GM18511 (cell line): ENCODE measurements at regions not wholly inside any gene's neighbourhood (a gene's known extent, or its start where the extent isn't known, plus 50 kb on each side); places are given as distances from the start of the nearest gene placed in this dataset.
"Not testable (repeated sequence)": the region's sequence is repeated elsewhere in the genome, so short reads cannot be mapped to it uniquely, and the experiment has no call there.

Experiments used
- ATAC-seq: cut with Tn5 transposase; IDR thresholded peaks from one replicate; pipeline ENCODE4 v1.9.1; 2021; ENCODE audit warnings: mild to moderate bottlenecking, moderate library complexity; ENCODE audit not compliant: unreplicated experiment

- ATAC-seq, result no peak
Observed at GRCh38 chr12:22808860-22809259, 183.9 kb downstream of the ETNK1 start.

GRCh38 chr12:22810036-22810435 is 185.1 kb downstream of the ETNK1 start:
- no peak for ATAC-seq

GRCh38 chr12:22812531-22812930 is 187.6 kb downstream of the ETNK1 start:
- ATAC-seq, result no peak

GRCh38 chr12:22821985-22822384 is 197.0 kb downstream of the ETNK1 start:
- no peak for ATAC-seq

GRCh38 chr12:22826026-22826425 is 201.1 kb downstream of the ETNK1 start:
- ATAC-seq, result no peak

- ATAC-seq, result not testable (repeated sequence)
Observed at GRCh38 chr12:22826446-22826981, 201.5 kb downstream of the ETNK1 start.

- no peak for ATAC-seq
Observed at GRCh38 chr12:22828066-22828465, 203.1 kb downstream of the ETNK1 start.

GRCh38 chr12:22835431-22835830 is 210.5 kb downstream of the ETNK1 start:
- no peak for ATAC-seq

- ATAC-seq, result no peak
Observed at GRCh38 chr12:22850185-22850584, 225.2 kb downstream of the ETNK1 start.

- no peak for ATAC-seq
Observed at GRCh38 chr12:22851532-22851931, 226.6 kb downstream of the ETNK1 start.

- no peak for ATAC-seq
Observed at GRCh38 chr12:22855456-22855855, 230.5 kb downstream of the ETNK1 start.

GRCh38 chr12:22856178-22856577 is 231.2 kb downstream of the ETNK1 start:
- no peak for ATAC-seq

- no peak for ATAC-seq
Observed at GRCh38 chr12:22858849-22859570, 234.0 kb downstream of the ETNK1 start.

GRCh38 chr12:22860926-22861325 is 236.0 kb downstream of the ETNK1 start:
- ATAC-seq, result no peak

GRCh38 chr12:22865822-22866221 is 240.9 kb downstream of the ETNK1 start:
- no peak for ATAC-seq

- no peak for ATAC-seq
Observed at GRCh38 chr12:22866406-22866805, 241.4 kb downstream of the ETNK1 start.

- ATAC-seq, result no peak
Observed at GRCh38 chr12:22874151-22874550, 249.2 kb downstream of the ETNK1 start.

GRCh38 chr12:22876262-22876661 is 251.3 kb downstream of the ETNK1 start:
- no peak for ATAC-seq

GRCh38 chr12:22879203-22879602 is 254.2 kb downstream of the ETNK1 start:
- ATAC-seq, result no peak

GRCh38 chr12:22880331-22880730 is 255.4 kb downstream of the ETNK1 start:
- no peak for ATAC-seq

GRCh38 chr12:22880807-22881206 is 255.8 kb downstream of the ETNK1 start:
- ATAC-seq, result no peak

- ATAC-seq, result no peak
Observed at GRCh38 chr12:22881878-22882385, 257.0 kb downstream of the ETNK1 start.

- ATAC-seq, result no peak
Observed at GRCh38 chr12:22882559-22882958, 257.6 kb downstream of the ETNK1 start.
